Gastrocnemius medialis (tissue), 4 donors: ENCODE measurements at regions not wholly inside any gene's neighbourhood (a gene's known extent, or its start where the extent isn't known, plus 50 kb on each side); places are given as distances from the start of the nearest gene placed in this dataset.

Experiments used
- ATAC-seq, 2 donors: fragments of 150-250 bp; one replicate each; pipeline ENCODE4 v1.9.1; 2016
- DNase-seq, 2 donors: peaks; one replicate each; pipeline ENCODE4 v3.0.0-alpha.2; 2019
- H3K27ac ChIP-seq, 4 donors: fragments of 200-600 bp; sonication (generic); 1 replicate in 1 of 4; 2 replicates in 3 of 4; pipeline ENCODE4 v1.5.1; 2016 to 2018; ENCODE audit warnings: mild to moderate bottlenecking in 2 of 4, moderate library complexity in 1 of 4
- H3K27me3 ChIP-seq, 3 donors: fragments of 200-600 bp; sonication (generic) in 2 of 3; 1 replicate in 1 of 3; 2 replicates in 2 of 3; pipeline versions ENCODE4 v1.5.1 to v1.6.0; 2016 to 2019; ENCODE audit warnings: mild to moderate bottlenecking in 1 of 3, moderate library complexity in 1 of 3
- H3K36me3 ChIP-seq, 2 donors: fragments of 200-600 bp; sonication (generic) in 1 of 2; one replicate each; pipeline ENCODE4 v1.5.1; 2017 to 2018
- H3K4me1 ChIP-seq, 2 donors: fragments of 200-600 bp; sonication (generic) in 1 of 2; one replicate each; pipeline ENCODE4 v1.5.1; 2016 to 2017; ENCODE audit warnings: mild to moderate bottlenecking in 2 of 2
- H3K4me3 ChIP-seq, 4 donors: fragments of 200-600 bp; sonication (generic) in 3 of 4; 1 replicate in 1 of 4; 2 replicates in 3 of 4; pipeline ENCODE4 v1.5.1; 2016 to 2019; ENCODE audit warnings: mild to moderate bottlenecking in 2 of 4
- H3K9me3 ChIP-seq, 3 donors: fragments of 200-600 bp; sonication (generic) in 2 of 3; 1 replicate in 1 of 3; 2 replicates in 2 of 3; pipeline ENCODE4 v1.5.1; 2016 to 2019
- CTCF ChIP-seq, 5 experiments: fragments of 450-650 bp in 3 of 5; fragments of 200-600 bp in 2 of 5; sonication (generic) in 2 of 5; IDR thresholded peaks in 4 of 5; conservative IDR thresholded peaks in 1 of 5; 1 replicate in 4 of 5; 2 replicates in 1 of 5; pipeline ENCODE4 v1.5.1; 2016 to 2019; ENCODE audit warnings: antibody characterized with exemption in 5 of 5, mild to moderate bottlenecking in 3 of 5, moderate library complexity in 3 of 5
- POLR2A ChIP-seq, 2 donors: fragments of 450-650 bp; IDR thresholded peaks; one replicate each; pipeline ENCODE4 v1.6.1; 2017; ENCODE audit warnings: antibody characterized with exemption in 2 of 2, mild to moderate bottlenecking in 2 of 2, moderate library complexity in 2 of 2
- in situ Hi-C, 4 donors: fragments of 200-750 bp; cut with MboI; loops; one replicate each; pipeline versions ENCODE4 v1.15.0 to v1.8.0; 2017; ENCODE audit warnings: low sequenced_read_pairs in 4 of 4
- intact Hi-C: fragments of 100-400 bp; cut with DNase I; formaldehyde crosslinking; loops from one replicate; pipeline ENCODE4 v1.15.1; 2023; ENCODE audit warnings: low total_unique reads

GRCh38 chr10:123552760-123553554 lies 113.2 kb upstream of the GPR26 start:
- H3K27ac ChIP-seq = no peak overlapping the region
- intact Hi-C loops = loop anchor here (10.0 kb wide), 1 partner anchor 508 kb away; no protein-coding TSS in a partner anchor
- H3K27me3 ChIP-seq = peaks cover 0 to 5% (median 0%) of the 10 kb centered on the region in 3 donors
- H3K36me3 ChIP-seq = no peaks in the 10 kb centered on the region
- no peak overlapping the region for H3K4me3 ChIP-seq
- DNase-seq (no peak), ATAC-seq (no peak)
- no peak for TF ChIP-seq CTCF (IDR thresholded peaks at IDR 0.05 in 4 of 5, conservative IDR thresholded peaks at IDR 0.05 in 1 of 5)
- TF ChIP-seq POLR2A (IDR thresholded peaks at IDR 0.05) = no peak
- H3K9me3 ChIP-seq = no peaks in the 10 kb centered on the region
- no peaks in the 10 kb centered on the region for H3K4me1 ChIP-seq
- in situ Hi-C loops = loop anchor here in 3 of 4 donors (5.0 to 10.0 kb wide), 2 partner anchors 421 to 428 kb away; no protein-coding TSS in a partner anchor

GRCh38 chr10:123553810-123554430 lies 112.2 kb upstream of the GPR26 start:
- Histone ChIP-seq H3K27ac (no peak overlapping the region), H3K36me3 (no peaks in the 10 kb centered on the region), H3K27me3 (peaks cover 0 to 5% (median 0%) of the 10 kb centered on the region in 3 donors), H3K4me3 (no peak overlapping the region), H3K9me3 (no peaks in the 10 kb centered on the region), H3K4me1 (no peaks in the 10 kb centered on the region)
- no peak for ATAC-seq
- intact Hi-C loops = loop anchor here (10.0 kb wide), 1 partner anchor 509 kb away; no protein-coding TSS in a partner anchor
- TF ChIP-seq CTCF (IDR thresholded peaks at IDR 0.05 in 4 of 5, conservative IDR thresholded peaks at IDR 0.05 in 1 of 5) = no peak
- no peak for TF ChIP-seq POLR2A (IDR thresholded peaks at IDR 0.05)
- in situ Hi-C loops = loop anchor here in 3 of 4 donors (5.0 to 10.0 kb wide), 2 partner anchors 422 to 429 kb away; no protein-coding TSS in a partner anchor
- DNase-seq = no peak

GRCh38 chr10:123554656-123555055 lies 111.5 kb upstream of the GPR26 start:
- Histone ChIP-seq H3K4me3 (no peak overlapping the region), H3K4me1 (no peaks in the 10 kb centered on the region), H3K9me3 (no peaks in the 10 kb centered on the region), H3K27me3 (peaks cover 0 to 5% (median 0%) of the 10 kb centered on the region in 3 donors), H3K36me3 (no peaks in the 10 kb centered on the region), H3K27ac (no peak overlapping the region)
- no peak for DNase-seq
- in situ Hi-C loops (loop anchor here in 3 of 4 donors (5.0 to 10.0 kb wide), 2 partner anchors 422 to 430 kb away; no protein-coding TSS in a partner anchor), intact Hi-C loops (loop anchor here (10.0 kb wide), 1 partner anchor 510 kb away; no protein-coding TSS in a partner anchor)
- no peak for TF ChIP-seq POLR2A (IDR thresholded peaks at IDR 0.05)
- no peak for TF ChIP-seq CTCF (IDR thresholded peaks at IDR 0.05 in 4 of 5, conservative IDR thresholded peaks at IDR 0.05 in 1 of 5)
- ATAC-seq = no peak

GRCh38 chr10:123555616-123556015 lies 110.5 kb upstream of the GPR26 start:
- intact Hi-C loops (loop anchor here (10.0 kb wide), 1 partner anchor 511 kb away; no protein-coding TSS in a partner anchor), in situ Hi-C loops (loop anchor here in 2 of 4 donors (10.0 kb wide), 1 partner anchor 431 kb away; no protein-coding TSS in a partner anchor)
- no peak for TF ChIP-seq CTCF (IDR thresholded peaks at IDR 0.05 in 4 of 5, conservative IDR thresholded peaks at IDR 0.05 in 1 of 5)
- TF ChIP-seq POLR2A (IDR thresholded peaks at IDR 0.05) = no peak
- Histone ChIP-seq H3K4me1 (no peaks in the 10 kb centered on the region), H3K4me3 (no peak overlapping the region), H3K27ac (no peak overlapping the region), H3K36me3 (no peaks in the 10 kb centered on the region), H3K27me3 (peaks cover 0 to 5% (median 0%) of the 10 kb centered on the region in 3 donors), H3K9me3 (no peaks in the 10 kb centered on the region)
- ATAC-seq = no peak
- DNase-seq = no peak
